ENCODE measurements at regions not wholly inside any gene's neighbourhood (a gene's known extent, or its start where the extent isn't known, plus 50 kb on each side); places are given as distances from the start of the nearest gene placed in this dataset.
"Not testable (repeated sequence)": the region's sequence is repeated elsewhere in the genome, so short reads cannot be mapped to it uniquely, and the experiment has no call there.

GRCh38 chr2:22442051-22442450 lies 942.9 kb upstream of the KLHL29 start:
- no peak for DNase-seq

GRCh38 chr2:22444281-22444680 lies 940.7 kb upstream of the KLHL29 start:
- no peak for DNase-seq

- DNase-seq, result no peak
These were observed 935.3 kb upstream of the KLHL29 start for GRCh38 chr2:22449696-22450095.

GRCh38 chr2:22450831-22451230 lies 934.1 kb upstream of the KLHL29 start:
- no peak for DNase-seq

- no peak for DNase-seq
These were observed 930.0 kb upstream of the KLHL29 start for GRCh38 chr2:22454826-22455485.

GRCh38 chr2:22458440-22458839 lies 926.5 kb upstream of the KLHL29 start:
- no peak for DNase-seq

- DNase-seq, result not testable (repeated sequence)
These were observed 909.9 kb upstream of the KLHL29 start for GRCh38 chr2:22475103-22475502.

- no peak for DNase-seq
These were observed 906.6 kb upstream of the KLHL29 start for GRCh38 chr2:22478329-22478728.

GRCh38 chr2:22481486-22482259 lies 903.3 kb upstream of the KLHL29 start:
- no peak for DNase-seq

- no peak for DNase-seq
These were observed 901.9 kb upstream of the KLHL29 start for GRCh38 chr2:22483036-22483435.

GRCh38 chr2:22485486-22485885 lies 899.5 kb upstream of the KLHL29 start:
- no peak for DNase-seq

- no peak for DNase-seq
These were observed 898.6 kb upstream of the KLHL29 start for GRCh38 chr2:22486343-22486742.

- DNase-seq, result no peak
These were observed 897.9 kb upstream of the KLHL29 start for GRCh38 chr2:22487036-22487435.

GRCh38 chr2:22487541-22487940 lies 897.4 kb upstream of the KLHL29 start:
- DNase-seq, result no peak

- DNase-seq, result no peak
These were observed 893.5 kb upstream of the KLHL29 start for GRCh38 chr2:22491442-22491841.

- DNase-seq, result no peak
These were observed 890.8 kb upstream of the KLHL29 start for GRCh38 chr2:22494156-22494555.

- no peak for DNase-seq
These were observed 887.9 kb upstream of the KLHL29 start for GRCh38 chr2:22497064-22497463.

- DNase-seq, result no peak
These were observed 887.2 kb upstream of the KLHL29 start for GRCh38 chr2:22497789-22498188.

- DNase-seq, result no peak
These were observed 885.7 kb upstream of the KLHL29 start for GRCh38 chr2:22499082-22499839.

- no peak for DNase-seq
These were observed 884.4 kb upstream of the KLHL29 start for GRCh38 chr2:22500555-22500935.

- no peak for DNase-seq
These were observed 883.1 kb upstream of the KLHL29 start for GRCh38 chr2:22501851-22502250.

- no peak for DNase-seq
These were observed 871.4 kb upstream of the KLHL29 start for GRCh38 chr2:22513563-22513962.

- no peak for DNase-seq
These were observed 867.8 kb upstream of the KLHL29 start for GRCh38 chr2:22517141-22517540.

- no peak for DNase-seq
These were observed 866.3 kb upstream of the KLHL29 start for GRCh38 chr2:22518641-22519040.
